HG03521 (cell line): ENCODE measurements at regions not wholly inside any gene's neighbourhood (a gene's known extent, or its start where the extent isn't known, plus 50 kb on each side); places are given as distances from the start of the nearest gene placed in this dataset.

Experiments
- ATAC-seq: cut with Tn5 transposase; IDR thresholded peaks from one replicate; pipeline ENCODE4 v1.9.1; 2021; ENCODE audit warnings: mild to moderate bottlenecking, moderate library complexity; ENCODE audit not compliant: unreplicated experiment

DNA sequence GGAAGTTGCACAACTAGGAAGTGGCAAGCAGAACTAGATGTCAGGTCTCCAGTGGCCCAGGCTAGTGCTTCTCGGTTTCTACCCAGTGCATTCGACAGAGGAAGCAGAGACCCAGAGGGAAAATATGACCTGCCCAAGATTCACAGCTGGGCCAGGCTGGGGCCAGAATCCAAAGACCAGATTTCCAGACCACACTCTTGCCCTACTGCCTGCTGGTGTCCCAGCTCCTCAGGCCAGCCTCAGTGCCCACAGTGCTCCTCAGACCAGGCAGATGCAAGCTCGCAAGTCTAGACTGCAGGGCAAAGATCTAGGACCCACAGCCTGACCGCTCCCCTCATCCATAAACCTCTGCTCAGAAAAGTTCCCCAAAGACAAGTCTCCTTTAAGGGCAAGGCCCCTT lies 262.6 kb downstream of the BUD13 start:
- no peak for ATAC-seq

DNA sequence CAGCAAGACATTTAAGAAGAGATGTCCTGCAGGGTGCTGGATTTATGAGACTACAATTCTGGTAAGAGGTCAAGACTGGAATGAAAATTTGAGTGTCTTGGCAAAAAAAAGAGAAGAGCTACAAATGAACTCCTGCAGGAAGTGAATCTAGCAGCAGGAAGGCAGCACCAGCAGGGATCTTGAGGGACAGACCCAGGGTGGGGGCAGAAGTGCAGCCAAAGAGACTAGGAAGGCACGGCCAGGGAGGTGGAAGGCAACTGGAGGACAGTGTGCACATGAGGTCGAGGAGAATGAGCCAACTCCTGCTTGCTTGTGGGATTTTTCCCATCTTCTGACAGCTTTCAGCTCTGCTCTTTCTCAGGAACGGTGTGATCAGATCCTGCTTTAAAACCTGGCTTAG lies 263.2 kb downstream of the BUD13 start:
- ATAC-seq, result no peak

DNA sequence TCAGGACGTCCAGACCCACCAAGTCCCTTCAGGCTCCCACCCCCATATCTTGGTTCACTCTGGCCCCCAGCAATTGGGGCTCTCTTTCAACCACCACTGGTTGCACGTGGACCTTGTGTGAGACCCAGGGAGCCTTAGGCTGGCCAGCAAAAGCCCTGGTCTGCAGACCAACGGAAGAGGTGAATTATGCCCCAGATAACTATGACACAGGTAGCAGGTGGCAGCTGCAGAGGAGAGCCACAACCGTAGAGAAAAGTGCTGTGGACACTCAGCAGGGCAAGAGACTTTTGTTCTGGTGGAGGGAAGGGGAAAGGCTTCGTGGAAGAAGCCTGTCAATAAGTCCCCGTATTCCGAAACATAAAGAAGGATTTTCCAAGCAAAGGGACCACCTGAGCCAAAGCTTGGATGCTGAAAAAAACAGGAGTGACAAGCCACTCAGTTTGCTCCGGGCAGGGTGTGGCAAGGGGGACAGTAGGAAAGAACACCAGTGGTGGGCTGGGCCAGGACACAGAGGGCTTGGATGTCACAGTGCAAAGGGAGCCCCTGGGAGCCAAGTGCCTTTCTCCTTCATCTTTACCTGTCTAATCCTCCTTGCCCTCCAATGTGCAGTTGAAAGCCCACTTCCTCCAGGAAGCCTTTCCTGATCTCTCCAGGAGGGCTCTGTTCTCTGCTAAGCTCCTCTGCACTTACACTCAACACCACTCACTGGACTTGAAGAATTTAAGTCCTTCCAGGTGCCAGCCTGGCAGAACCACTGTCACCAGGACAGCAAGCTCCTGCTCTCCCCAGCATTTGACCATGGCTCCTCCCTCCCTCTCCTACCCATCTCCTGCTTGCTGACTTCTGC lies 264.7 kb downstream of the BUD13 start:
- ATAC-seq, result no peak

DNA sequence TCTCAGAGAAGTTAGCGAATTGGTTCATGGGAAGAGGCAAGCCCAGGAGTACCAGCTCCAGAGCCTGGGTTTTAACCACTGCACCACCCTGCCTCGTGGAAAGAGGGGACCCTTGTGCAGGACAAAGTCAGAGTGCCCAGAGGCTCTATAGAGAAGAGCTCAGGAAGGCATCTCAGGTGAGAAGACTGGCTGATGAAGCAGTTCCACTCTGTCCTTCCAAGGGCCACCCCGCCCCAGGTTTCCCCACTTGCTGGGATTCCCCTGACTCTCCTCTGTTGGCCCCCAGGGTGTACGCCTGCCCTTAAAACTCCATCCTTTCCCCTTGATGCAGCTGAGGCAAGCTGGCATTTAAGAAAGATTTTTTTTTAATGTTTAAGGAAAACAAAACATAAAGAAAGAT lies 265.8 kb downstream of the BUD13 start:
- ATAC-seq, result no peak

DNA sequence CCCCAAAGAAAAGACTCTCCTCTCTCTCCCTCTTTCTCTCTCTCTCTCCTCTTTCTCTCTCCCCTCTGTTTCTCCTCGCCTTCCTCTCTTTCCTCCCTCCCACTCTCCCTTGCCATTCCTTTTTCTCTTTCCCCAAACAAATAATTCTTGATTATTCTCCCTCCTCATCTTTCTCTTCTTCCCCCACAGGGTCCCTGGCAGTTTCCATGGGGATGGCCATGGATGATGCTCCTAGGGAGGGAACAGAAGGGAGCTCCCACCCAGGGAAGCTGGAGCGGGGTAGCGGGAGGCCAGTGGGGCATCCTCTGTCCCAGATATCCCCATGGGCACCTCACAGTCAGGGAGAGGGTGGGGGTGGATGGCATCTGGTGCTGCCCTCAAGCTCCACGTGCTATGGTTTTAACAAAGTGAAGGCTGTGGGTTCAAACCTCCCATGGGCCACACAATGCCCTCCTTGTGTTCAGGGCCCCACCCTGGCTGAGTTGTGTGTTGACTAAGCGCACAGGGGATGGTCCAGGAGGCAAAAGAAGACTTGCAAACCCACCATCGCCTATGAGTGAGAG lies 266.4 kb downstream of the BUD13 start:
- no peak for ATAC-seq

DNA sequence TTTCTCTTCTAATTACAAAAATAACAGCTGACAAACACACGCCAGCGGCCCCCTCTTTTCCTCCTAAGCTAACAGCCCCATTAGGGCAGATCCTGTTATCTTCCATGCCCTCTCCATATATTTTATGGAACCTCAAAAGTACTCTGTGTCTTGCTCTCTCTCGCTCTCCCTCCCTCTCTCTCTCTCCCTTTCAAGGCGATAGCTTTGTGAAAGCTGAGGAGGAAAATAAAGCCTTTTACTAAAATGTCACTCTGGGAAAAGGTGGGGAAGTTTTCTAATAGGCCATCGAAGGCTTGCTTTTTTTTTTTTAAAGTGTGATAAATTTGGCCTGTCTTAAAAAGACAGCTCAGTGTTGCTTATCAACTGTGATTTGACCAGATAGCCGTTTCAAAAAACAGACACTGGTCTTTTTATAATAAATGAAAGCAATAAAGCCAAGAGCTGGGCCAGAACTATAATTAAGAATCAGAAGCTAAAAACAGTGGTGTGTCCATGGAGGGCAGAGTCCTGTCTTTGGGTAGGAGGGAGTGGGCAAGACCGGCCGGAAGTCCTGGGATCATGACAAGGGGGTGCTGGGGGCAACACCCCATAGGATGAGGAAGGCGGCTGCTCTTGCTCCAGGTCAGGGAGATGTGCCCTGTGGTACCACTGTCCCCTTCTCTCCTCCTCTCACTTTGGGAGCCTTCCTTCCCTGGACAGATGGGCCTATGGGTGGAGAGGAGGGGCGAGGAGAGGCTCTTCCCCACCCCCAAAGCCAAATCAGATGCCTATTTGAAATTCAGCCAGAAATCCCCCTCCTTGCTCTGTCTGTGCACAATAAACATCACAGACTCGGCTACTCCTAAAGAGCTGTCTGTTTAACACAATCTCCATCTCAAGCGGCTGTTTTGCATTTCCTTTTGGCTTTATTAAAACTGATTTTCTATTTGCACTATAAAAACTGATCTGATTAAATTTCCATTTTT lies 267.2 kb downstream of the BUD13 start:
- ATAC-seq, result no peak

DNA sequence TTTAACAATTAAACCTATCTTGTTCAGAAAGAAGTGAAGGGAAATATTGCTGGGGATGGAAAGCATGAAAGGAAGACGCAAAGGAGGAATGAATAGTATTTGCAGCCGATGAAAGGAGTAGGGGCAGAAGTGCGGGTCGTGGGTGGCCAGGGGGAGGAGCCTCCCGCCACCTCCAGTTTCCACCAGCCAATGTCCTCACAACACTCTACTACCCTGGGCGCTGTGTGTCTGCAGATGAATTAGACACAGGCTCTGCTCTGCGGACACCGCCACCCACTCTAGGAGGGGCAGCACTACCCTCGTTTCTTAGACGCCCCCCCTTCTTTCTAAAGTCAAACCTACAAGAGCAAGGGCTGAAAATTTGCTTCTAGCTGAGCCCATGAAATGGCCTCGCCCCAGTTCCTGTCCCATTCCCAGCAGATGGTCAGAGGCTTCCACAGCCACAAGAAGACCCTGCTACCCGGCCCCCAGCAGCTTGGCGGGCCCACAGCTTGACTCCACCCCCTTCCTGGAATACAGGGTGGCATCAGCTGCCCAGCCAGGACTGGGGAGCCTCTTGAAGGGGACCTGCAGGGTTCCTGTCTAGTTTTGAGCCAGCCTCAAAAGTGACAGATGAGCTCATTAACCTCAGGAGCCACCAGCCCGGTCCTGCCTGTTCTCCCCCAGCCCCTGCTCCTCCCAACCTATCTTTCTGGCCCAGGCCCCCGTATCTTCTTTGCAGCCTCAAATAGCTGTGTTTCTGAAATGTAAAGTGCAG lies 268.1 kb downstream of the BUD13 start:
- no peak for ATAC-seq

DNA sequence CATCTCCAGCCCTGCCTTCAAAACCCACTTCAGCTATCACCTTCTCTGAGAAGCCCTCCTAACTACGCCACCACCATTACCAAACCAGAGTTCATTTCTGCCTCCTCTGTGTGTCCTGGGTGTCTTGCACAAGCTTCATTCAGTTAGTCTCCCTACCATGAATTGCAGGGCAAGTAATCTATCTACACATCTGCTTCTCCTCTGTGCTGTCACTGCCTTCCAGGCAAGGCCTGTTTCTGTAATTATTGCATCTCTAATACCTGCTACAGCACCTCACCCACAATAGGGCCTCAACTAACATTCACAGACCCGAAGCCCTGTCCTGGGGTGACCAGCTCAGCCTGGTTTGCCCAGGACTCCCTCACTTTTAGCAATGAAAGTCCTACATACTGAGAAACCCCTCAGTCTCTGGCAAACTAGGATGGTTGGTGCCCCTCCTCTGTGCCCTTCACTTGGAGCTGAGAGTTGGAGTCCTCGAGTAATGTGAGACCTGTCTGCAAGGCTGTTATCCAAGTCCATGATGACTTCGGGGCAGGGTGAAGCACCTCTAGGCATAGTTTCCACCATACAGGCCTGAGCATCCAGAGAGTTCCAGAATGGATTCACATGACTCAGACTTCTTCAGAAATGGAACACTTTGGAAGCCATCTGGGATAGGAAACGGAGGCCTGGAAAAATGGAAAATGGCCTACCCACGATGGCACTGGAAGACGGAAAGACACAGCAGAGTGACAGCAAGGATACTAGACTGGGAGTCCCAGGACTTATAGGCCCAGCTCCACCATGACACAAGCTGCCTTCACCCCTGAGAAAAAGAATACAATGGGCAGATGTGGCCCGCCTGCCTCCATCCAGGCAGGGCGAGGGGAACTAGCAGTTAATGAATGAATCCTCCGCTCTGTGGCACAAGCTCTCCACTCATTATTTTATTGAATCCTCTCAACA lies 269.3 kb downstream of the BUD13 start:
- ATAC-seq, result no peak

DNA sequence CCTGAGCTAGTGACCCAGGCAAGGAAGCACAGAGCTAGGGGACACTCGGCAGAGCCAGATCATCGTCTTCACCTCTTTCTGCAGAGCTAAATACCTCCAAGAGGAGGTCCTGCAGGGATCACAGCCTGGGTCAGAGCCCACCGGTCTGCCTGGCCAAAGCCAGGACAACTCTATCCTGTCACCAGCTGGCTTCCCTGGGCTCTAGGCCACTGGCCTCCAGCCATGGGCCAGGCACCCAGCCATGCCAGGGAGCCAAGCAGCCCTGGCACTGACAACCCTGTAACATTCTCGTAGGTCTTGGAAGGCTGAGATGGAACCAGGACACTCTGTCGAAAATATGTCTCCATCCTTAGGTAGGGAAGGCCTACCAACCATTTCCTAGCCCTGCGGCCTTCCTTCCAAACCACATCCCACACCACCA lies 270.1 kb downstream of the BUD13 start:
- ATAC-seq, result no peak

DNA sequence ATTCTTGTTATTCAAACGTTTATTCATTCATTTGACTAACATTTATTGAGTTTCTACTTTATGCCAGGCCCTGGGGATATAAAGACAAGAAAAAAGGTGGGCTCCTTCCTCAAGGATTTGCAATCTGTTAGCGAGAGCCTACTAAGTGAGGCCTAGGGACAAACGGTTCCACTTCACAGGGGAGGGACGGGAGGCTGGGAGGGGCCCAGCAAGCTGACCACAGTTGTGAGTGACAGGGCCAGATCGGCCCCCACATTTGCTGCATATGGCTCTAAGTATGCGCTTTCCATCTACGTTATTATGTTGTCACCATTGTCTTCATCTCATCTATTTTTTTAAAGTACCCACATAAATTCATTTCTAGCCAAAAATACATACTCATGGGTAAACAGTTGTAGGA lies 271.1 kb downstream of the BUD13 start:
- ATAC-seq, result no peak

DNA sequence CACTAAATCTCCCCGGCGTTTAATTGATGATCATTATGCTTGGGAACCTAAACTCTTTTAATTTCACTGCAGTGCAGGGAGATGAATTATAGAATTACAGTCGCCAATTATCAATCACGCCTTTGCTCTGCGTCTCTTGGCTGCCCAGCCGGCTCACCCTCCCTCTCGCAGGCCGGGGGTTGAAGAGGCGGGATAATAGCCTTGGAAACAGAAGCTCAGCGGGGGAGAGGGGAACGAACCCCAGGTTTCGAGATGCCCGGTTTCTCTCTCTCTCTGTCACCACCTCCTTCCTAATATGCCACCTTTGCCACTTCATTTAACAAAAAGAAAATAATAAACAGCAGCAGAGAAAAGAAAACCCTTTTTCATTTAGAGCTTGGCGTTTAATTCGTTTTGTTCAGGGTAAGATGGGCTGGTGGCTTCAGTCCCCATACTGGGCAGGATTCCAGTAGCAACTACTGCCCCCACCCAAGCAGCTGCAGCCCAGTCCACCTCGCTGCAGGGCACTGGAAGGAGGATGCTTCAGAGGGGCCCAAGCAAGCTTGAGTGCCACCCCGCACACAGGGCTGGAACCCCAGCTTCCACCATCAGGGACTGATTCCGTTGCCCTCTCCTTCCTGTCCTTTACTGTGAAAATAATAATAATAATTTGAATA lies 271.7 kb downstream of the BUD13 start:
- no peak for ATAC-seq

DNA sequence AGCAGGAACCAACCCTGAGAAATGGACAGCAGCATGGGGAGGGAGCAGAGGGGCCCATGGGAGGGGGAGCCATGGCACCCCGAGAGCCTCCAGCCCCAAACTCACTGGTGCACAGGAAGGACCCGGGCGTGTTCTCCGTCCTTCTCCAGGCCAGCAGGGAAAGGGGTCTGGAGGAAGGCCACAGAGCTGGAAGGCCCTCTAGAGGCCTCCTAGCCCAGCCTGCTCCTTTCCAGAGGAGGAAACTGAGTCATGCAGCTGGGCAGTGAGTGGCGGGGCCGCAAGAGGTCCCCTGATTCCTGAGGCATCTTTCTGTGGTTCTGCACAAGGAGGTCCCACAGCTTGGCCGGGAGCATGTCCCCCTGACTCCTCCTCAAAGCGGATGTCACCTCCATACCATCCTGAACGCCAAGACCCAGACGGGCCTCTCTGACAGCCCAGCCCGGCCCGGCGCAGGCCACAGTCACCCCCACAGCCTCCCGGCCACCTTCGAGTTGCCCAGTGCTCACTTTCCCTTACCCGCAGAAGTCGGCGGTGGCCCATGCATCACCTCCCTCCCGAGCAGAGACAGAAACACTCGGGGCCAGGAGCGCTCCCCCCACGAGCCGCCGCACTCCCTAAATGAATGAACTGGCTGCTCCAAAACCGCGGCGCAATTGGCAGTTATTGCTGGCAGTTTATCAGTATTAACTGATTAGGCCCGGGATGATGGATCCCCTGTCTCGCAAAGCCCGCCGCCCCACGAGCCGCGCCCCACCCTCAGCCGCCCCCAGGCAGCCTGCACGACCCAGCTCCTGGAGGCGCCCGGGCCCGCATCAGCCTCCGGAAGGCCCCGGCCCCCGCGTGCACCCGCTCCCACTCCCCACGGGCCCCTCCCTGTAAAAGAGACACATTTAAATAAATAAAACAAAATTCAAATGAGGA lies 272.5 kb downstream of the BUD13 start:
- no peak for ATAC-seq

DNA sequence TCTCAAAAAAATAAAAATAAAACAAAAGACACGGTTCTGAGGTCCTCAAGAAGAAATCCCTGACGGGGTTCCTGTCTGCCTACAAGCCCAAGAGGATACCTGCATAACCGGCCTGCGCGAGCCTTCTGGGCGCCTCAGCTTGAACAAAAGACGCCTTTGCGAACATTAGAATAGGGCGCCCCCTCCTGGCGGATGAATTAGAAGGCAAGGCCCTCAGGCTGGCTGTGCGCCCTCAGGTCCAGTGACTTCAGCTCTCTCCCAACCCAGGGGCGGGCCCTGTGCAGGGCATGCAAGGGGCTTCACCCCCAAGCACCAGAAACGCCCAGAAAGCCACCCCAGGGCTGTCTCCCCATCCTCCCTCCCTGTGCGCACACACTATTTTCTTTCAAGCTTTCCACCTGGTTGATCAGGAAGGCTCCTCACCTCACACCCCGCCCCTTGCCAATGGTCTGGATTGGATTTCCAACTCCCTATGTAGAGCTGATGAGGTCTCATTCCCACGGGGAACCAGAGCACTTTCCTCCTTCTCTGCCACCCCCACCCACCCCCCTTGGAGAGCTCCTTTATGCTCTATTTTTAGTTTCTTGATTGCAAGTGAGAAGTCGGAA lies 273.3 kb downstream of the BUD13 start:
- ATAC-seq, result no peak

DNA sequence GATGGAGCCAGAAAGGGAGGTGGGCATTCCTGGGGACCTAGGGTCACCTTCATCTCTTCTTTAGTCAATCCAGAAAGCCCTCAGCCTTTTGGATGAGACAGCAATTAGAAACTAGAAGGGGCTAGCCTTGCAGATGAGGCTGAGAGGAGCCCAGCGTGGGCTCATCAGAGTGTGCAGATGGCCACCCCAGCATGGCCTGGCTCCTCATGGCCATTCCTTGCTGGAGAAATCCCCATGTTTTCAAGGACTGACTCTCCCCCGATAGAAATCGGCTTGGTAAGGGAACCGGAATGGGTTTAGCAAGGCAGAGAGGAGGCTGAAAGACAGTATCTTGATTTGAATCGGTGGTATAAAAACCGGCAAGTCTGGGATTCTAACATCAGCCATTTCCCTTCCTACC lies 274.6 kb downstream of the BUD13 start:
- no peak for ATAC-seq

DNA sequence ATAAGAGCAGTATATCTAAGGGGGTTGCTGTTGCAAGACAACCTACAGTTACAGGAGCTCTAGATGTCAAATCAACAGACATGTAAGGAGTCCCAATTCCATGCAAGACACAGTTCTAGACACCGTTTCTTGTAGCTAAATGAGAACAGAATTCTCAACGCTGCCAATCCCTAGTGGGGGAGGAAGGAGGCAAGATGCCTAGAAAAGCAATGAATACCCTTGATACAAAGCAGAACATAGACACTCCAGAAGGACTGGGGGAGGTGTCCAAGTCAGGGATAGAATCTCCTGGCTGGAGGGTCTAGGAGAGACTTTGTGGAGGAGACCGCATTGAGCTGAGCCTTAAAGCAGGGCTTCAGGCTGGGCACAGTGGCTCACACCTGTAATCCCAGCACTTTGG lies 280.2 kb downstream of the BUD13 start:
- no peak for ATAC-seq

DNA sequence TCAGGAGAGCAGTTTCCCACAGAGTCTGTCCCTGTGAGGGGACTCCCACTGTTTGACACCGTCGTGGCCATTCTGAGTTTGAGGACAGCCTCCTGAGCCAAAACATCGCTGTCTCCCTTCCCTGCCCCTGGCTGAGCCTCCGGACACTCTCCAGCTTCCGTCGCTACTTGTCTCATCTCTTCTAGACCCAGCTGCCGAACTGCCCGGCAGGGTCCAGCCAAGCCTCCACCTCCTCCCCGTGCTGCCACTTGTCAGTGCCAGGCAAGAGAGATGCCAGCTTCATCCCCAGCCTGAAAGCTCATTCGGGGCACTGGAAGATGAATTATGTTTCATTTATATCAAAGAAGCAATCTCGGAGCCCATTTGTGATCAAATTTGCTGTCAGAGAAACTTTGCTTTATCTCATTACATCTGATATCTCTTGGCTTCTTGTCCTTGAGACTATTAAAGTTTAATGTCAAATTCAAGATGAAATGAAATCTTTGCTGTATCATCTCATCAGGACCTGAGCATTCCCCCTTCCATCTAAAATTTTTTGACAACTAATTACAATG lies 283.9 kb downstream of the BUD13 start:
- no peak for ATAC-seq

DNA sequence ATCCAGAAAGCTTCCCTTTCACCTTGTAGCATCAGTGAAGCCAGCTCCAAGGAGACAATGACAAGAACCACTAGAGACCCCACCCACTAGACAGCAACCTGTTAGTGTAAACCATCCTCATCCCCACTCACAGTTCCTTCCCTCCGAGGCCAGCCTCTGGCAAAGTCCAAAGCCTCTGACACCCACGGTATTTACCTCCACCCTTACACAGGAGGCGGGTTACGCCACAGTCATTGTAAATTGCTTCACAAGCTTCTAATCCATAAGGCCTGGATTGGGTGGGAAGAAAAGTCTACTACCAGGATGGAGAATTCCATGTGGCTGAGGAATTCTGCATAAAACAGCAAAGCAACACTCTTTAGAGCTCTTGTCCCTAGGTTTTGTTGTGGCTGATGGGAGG lies 287.4 kb downstream of the BUD13 start:
- no peak for ATAC-seq
